Neutrophil (primary cell): ENCODE measurements at regions not wholly inside any gene's neighbourhood (a gene's known extent, or its start where the extent isn't known, plus 50 kb on each side); places are given as distances from the start of the nearest gene placed in this dataset.
A peak's percentile ranks its signal among the peaks of the same experiment; 100 is the strongest.

Experiments used
- H3K27ac ChIP-seq: fragments of 200-600 bp; sonication (generic); 2 replicates; pipeline ENCODE4 v1.5.1; 2016; ENCODE audit warnings: mild to moderate bottlenecking, moderate library complexity
- H3K27me3 ChIP-seq: fragments of 200-600 bp; sonication (generic); 2 replicates; pipeline ENCODE4 v1.6.0; 2016; ENCODE audit warnings: mild to moderate bottlenecking
- H3K36me3 ChIP-seq: fragments of 200-600 bp; sonication (generic); 2 replicates; pipeline ENCODE4 v1.5.1; 2017
- H3K4me1 ChIP-seq, 2 experiments: fragments of 200-600 bp in 1 of 2; sonication (generic) in 1 of 2; 1 replicate in 1 of 2; 2 replicates in 1 of 2; pipeline versions ENCODE4 v1.5.1 to v1.6.1; 2013 to 2016; ENCODE audit warnings: low read depth in 1 of 2, low read length in 1 of 2, mild to moderate bottlenecking in 1 of 2, moderate library complexity in 1 of 2; ENCODE audit not compliant: control insufficient read depth in 1 of 2, insufficient read depth in 1 of 2
- H3K4me3 ChIP-seq, 2 experiments: fragments of 200-600 bp in 1 of 2; sonication (generic) in 1 of 2; 1 replicate in 1 of 2; 2 replicates in 1 of 2; pipeline ENCODE4 v1.5.1; 2013 to 2016; ENCODE audit warnings: low read depth in 1 of 2, low read length in 1 of 2, mild to moderate bottlenecking in 1 of 2, moderate library complexity in 1 of 2
- H3K9me3 ChIP-seq: fragments of 200-600 bp; sonication (generic); 2 replicates; pipeline ENCODE4 v1.5.1; 2016
- TF ChIP-seq, protein P1 (sequence below): fragments of 200-600 bp; sonication (generic); IDR thresholded peaks from 2 replicates; pipeline ENCODE4 v1.5.1; 2016; ENCODE audit warnings: antibody characterized with exemption

DNA sequence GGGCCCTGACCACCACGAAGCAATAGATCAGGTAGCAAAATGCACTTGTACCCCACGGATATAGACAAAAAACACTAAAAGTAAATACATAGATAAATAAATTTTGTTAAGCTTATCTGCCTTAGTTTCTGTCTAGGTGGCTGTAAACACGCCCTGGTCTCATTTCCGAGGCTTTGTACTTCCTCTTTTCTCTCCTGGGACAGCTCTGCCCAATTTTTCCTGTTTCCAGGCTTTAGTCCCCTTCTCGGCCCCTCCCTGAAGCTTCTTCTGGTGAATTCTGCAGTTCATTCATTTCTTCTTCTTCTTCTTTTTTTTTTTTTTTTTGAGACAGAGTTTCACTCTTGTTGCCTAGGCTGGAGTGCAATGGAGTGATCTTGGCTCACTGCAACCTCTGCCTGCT is 73.4 kb upstream of the STOX2 start:
- Histone ChIP-seq H3K36me3 (no peaks in the 10 kb centered on the region), H3K27me3 (no peaks in the 10 kb centered on the region), H3K9me3 (no peaks in the 10 kb centered on the region), H3K4me3 (peak overlapping the region in 1 of 2 experiments; percentile 44), H3K27ac (peak overlapping the region; percentile 83), H3K4me1 (peaks cover 73 to 85% of the 10 kb centered on the region in 2 experiments)
- TF ChIP-seq, protein P1, sequence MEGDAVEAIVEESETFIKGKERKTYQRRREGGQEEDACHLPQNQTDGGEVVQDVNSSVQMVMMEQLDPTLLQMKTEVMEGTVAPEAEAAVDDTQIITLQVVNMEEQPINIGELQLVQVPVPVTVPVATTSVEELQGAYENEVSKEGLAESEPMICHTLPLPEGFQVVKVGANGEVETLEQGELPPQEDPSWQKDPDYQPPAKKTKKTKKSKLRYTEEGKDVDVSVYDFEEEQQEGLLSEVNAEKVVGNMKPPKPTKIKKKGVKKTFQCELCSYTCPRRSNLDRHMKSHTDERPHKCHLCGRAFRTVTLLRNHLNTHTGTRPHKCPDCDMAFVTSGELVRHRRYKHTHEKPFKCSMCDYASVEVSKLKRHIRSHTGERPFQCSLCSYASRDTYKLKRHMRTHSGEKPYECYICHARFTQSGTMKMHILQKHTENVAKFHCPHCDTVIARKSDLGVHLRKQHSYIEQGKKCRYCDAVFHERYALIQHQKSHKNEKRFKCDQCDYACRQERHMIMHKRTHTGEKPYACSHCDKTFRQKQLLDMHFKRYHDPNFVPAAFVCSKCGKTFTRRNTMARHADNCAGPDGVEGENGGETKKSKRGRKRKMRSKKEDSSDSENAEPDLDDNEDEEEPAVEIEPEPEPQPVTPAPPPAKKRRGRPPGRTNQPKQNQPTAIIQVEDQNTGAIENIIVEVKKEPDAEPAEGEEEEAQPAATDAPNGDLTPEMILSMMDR: no peak

DNA sequence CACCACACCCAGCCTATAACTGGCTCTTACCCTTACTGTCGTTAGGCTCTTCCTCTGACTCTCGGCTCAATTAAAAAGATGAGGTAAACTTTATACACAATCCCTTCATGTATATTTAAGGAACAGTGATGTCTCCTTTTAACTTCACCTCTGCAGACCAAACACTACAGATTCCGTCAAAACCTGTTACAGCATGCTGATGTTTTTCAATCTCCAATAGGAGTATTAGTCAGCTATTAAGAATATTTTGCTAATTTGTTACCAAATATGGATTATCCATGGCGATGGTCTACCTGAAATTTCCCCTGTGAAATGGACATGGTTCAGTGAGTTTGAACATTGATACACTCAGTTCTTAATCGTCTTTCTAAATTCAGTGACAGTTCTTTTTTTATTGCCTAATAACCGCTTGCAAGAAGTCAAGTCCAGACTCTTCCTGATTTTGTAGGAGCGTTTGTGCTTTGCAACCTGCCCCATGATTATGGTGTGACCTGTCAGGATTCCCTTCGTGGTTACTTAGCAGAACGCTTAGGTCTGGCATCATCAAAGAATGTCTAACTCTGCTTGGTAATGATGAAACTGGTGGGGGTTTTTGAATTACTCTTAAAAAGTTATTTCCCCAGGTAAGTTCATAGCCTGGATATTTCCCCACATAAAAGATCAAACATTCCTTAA is 72.2 kb upstream of the STOX2 start:
- Histone ChIP-seq H3K4me3 (no peak overlapping the region), H3K27ac (peak overlapping the region; percentile 83), H3K9me3 (no peaks in the 10 kb centered on the region)

DNA sequence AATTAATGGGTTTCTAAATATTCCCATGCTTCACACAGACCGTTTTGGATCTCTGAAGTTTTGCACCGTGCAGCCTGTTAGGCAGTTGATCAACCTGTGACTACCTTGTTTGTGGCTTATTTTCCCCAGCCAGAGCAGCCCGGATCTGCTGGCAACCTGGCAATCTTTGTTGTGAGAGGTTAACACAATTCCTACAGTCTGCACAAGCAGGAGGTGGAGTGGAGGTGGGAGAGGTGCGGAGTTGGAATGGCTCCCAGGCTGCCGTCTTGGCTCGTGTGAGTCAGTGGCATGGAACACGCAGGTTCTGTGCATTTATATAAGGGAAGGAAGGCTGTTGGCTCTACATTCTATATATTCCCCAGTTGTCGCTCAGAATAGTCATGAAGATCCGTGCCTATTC is 70.9 kb upstream of the STOX2 start:
- Histone ChIP-seq H3K4me1 (peaks cover 61 to 79% of the 10 kb centered on the region in 2 experiments), H3K27ac (peak overlapping the region; percentile 48), H3K36me3 (no peaks in the 10 kb centered on the region), H3K9me3 (no peaks in the 10 kb centered on the region), H3K27me3 (no peaks in the 10 kb centered on the region), H3K4me3 (no peak overlapping the region)
- TF ChIP-seq, protein P1: no peak

More for the DNA sequence above, 72.2 kb upstream of the STOX2 start:
- Histone ChIP-seq H3K4me1 (peaks cover 74 to 88% of the 10 kb centered on the region in 2 experiments), H3K27me3 (no peaks in the 10 kb centered on the region), H3K36me3 (no peaks in the 10 kb centered on the region)
- TF ChIP-seq, protein P1: no peak

DNA sequence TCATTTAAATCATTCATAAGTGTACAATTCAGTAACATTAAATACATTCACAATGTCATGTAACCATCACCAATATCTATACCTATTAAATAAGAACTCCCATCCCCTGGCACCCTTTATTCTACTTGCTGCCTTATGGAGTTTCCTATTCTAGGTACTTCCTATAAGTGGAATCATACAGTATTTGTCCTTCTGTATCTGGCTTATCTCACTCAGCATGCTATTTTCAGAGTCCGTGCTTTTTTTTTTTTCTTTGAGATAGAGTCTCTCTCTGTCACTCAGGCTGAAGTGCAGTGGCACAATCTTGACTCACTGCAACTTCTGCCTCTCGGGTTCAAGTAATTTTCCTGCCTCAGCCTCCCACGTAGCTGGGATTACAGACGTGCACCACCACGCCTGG is 67.9 kb upstream of the STOX2 start:
- Histone ChIP-seq H3K36me3 (no peaks in the 10 kb centered on the region), H3K9me3 (no peaks in the 10 kb centered on the region), H3K27me3 (no peaks in the 10 kb centered on the region), H3K27ac (no peak overlapping the region), H3K4me1 (peaks cover 34 to 59% of the 10 kb centered on the region in 2 experiments), H3K4me3 (no peak overlapping the region)
- TF ChIP-seq, protein P1: no peak

DNA sequence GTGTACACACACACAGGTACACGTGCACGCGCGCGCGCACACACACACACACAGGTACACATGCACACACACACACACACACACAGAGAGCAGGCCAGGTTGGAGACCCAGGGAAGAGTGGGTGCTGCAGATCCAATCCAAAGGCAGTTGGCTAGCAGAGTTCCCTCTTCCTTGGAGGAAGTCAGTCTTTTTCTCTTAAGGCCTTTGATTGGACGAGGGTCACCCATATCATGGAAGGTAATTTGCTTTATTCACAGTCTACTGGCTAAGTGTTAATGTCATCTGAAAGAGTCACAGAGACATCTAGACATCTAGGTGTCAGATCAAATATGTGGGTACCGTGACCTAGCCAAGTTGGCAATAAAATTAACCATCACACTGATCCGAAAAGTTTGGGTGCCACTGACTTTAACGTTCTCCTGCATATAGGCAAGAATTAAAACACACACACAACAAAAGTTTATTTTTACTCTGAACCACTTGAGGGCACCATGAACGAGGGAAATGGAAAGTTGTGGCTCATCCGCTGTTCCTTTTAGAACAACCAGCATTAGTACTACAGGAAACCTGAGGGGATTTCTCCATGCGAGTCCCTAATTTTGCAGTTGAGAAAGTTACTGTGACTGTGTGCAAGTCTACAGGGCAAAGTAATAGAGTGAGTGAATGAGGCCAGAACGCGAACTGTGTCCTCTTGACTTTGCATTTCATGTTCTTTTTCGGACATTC is 66.0 kb upstream of the STOX2 start:
- Histone ChIP-seq H3K27ac (peak overlapping the region; percentile 34), H3K36me3 (no peaks in the 10 kb centered on the region), H3K4me1 (peaks cover 23 to 45% of the 10 kb centered on the region in 2 experiments), H3K9me3 (no peaks in the 10 kb centered on the region), H3K27me3 (no peaks in the 10 kb centered on the region), H3K4me3 (no peak overlapping the region)
- TF ChIP-seq, protein P1: no peak
